CD4-positive, alpha-beta T cell (primary cell): ENCODE measurements at regions not wholly inside any gene's neighbourhood (a gene's known extent, or its start where the extent isn't known, plus 50 kb on each side); places are given as distances from the start of the nearest gene placed in this dataset.

Source experiments
- ATAC-seq: fragments of 200-7000 bp; cut with Tn5 transposase; one replicate; pipeline ENCODE4 v1.10.0; 2022; ENCODE audit warnings: mild to moderate bottlenecking; ENCODE audit not compliant: poor library complexity
- CTCF ChIA-PET: fragments of 350-600 bp; sonication (Branson Sonifier 250); formaldehyde crosslinking; loops from one replicate; lab custom pipeline; 2021; ENCODE audit warnings: antibody characterized with exemption, inconsistent platforms; lab: Charles Lee
- POLR2A ChIA-PET: fragments of 350-600 bp; sonication (Branson Sonifier 250); formaldehyde crosslinking; loops from one replicate; lab custom pipeline; 2021; ENCODE audit warnings: antibody characterized with exemption, inconsistent platforms; lab: Charles Lee
- DNase-seq, 14 experiments: peaks; one replicate each; pipeline ENCODE4 v3.0.0-alpha.2; 2013 to 2020; ENCODE audit warnings: mixed read lengths in 2 of 14
- H3K27ac ChIP-seq, 2 donors: one replicate each; pipeline versions ENCODE4 v1.5.1 to v1.7.0; 2013; ENCODE audit warnings: low read length in 2 of 2, low read depth in 1 of 2, mild to moderate bottlenecking in 1 of 2
- H3K27me3 ChIP-seq, 2 experiments: 1 replicate in 1 of 2; 2 replicates in 1 of 2; pipeline versions ENCODE4 v1.6.1 to v1.7.0; 2013; ENCODE audit warnings: low read length in 2 of 2, control low read depth in 1 of 2, mild to moderate bottlenecking in 1 of 2, moderate library complexity in 1 of 2; ENCODE audit not compliant: insufficient read depth in 2 of 2, control insufficient read depth in 1 of 2
- H3K36me3 ChIP-seq: one replicate; pipeline ENCODE4 v1.6.1; 2013; ENCODE audit warnings: low read length, control low read depth; ENCODE audit not compliant: insufficient read depth
- H3K4me1 ChIP-seq: one replicate; pipeline ENCODE4 v1.6.1; 2013; ENCODE audit warnings: low read length, control low read depth; ENCODE audit not compliant: insufficient read depth
- H3K4me3 ChIP-seq: one replicate; pipeline ENCODE4 v1.5.1; 2013; ENCODE audit warnings: mild to moderate bottlenecking, low read length, moderate library complexity
- H3K9me3 ChIP-seq, 2 experiments: 1 replicate in 1 of 2; 2 replicates in 1 of 2; pipeline versions ENCODE4 v1.6.1 to v1.7.0; 2013; ENCODE audit warnings: low read length in 2 of 2, mild to moderate bottlenecking in 2 of 2, control low read depth in 1 of 2, moderate library complexity in 1 of 2; ENCODE audit not compliant: control insufficient read depth in 1 of 2, insufficient read depth in 1 of 2
- H3K27ac Mint-ChIP-seq: one replicate; pipeline ENCODE4 v1.8.0; 2020; ENCODE audit warnings: mixed read lengths
- H3K27me3 Mint-ChIP-seq: one replicate; pipeline ENCODE4 v1.8.0; 2021; ENCODE audit warnings: mixed read lengths
- H3K36me3 Mint-ChIP-seq: one replicate; pipeline ENCODE4 v1.8.0; 2021; ENCODE audit warnings: low read depth, mixed read lengths
- H3K4me1 Mint-ChIP-seq: one replicate; pipeline ENCODE4 v1.8.0; 2021; ENCODE audit warnings: low read depth, mixed read lengths
- H3K4me3 Mint-ChIP-seq: one replicate; pipeline ENCODE4 v1.8.0; 2020; ENCODE audit warnings: mild to moderate bottlenecking, mixed read lengths
- H3K9me3 Mint-ChIP-seq: one replicate; pipeline ENCODE4 v1.8.0; 2020; ENCODE audit warnings: mixed read lengths
- CTCF ChIP-seq: fragments of 200-600 bp; IDR thresholded peaks from one replicate; pipeline ENCODE4 v1.8.0; 2022; ENCODE audit warnings: antibody characterized with exemption, mild to moderate bottlenecking
- intact Hi-C, 2 experiments: fragments of 100-400 bp; cut with DNase I in 1 of 2; cut with micrococcal nuclease in 1 of 2; formaldehyde crosslinking; loops; one replicate each; pipeline versions ENCODE4 v1.15.1 to v1.9.0; 2023 to 2025; cut with DNase I, micrococcal nuclease

- H3K36me3 ChIP-seq: no peaks in the 10 kb centered on the region
- intact Hi-C loops: loop anchor here in 1 of 2 experiments (10.0 kb wide), 3 partner anchors 668 to 1768 kb away; partner anchors contain the start of genes PPIF and TMEM254
- ATAC-seq: no peak
- no peak overlapping the region for H3K4me3 ChIP-seq
- H3K4me3 Mint-ChIP-seq: no peak overlapping the region
- H3K27ac Mint-ChIP-seq: no peak overlapping the region
- H3K4me1 ChIP-seq: peaks cover 20% of the 10 kb centered on the region
- H3K4me1 Mint-ChIP-seq: peaks cover 13% of the 10 kb centered on the region
- DNase-seq: peak in 1 of 14 experiments; percentile 16
- ChIA-PET POLR2A (no interaction called here), CTCF (no interaction called here)
- H3K27ac ChIP-seq: no peak overlapping the region
- H3K27me3 Mint-ChIP-seq: no peaks in the 10 kb centered on the region
- no peaks in the 10 kb centered on the region for H3K27me3 ChIP-seq
- no peaks in the 10 kb centered on the region for H3K9me3 Mint-ChIP-seq
- TF ChIP-seq CTCF: no peak
- no peaks in the 10 kb centered on the region for H3K36me3 Mint-ChIP-seq
- H3K9me3 ChIP-seq: no peaks in the 10 kb centered on the region
These were observed 272.7 kb downstream of the RPS24 start for GRCh38 chr10:78306358-78306757.

- ATAC-seq (no peak), DNase-seq (no peak)
- Mint-ChIP-seq H3K4me3 (no peak overlapping the region), H3K36me3 (no peaks in the 10 kb centered on the region), H3K9me3 (no peaks in the 10 kb centered on the region), H3K4me1 (peaks cover 7% of the 10 kb centered on the region), H3K27ac (no peak overlapping the region), H3K27me3 (no peaks in the 10 kb centered on the region)
- no peak for TF ChIP-seq CTCF
- ChIA-PET CTCF (no interaction called here), POLR2A (no interaction called here)
- Histone ChIP-seq H3K27ac (no peak overlapping the region), H3K27me3 (no peaks in the 10 kb centered on the region), H3K9me3 (no peaks in the 10 kb centered on the region), H3K4me3 (no peak overlapping the region), H3K36me3 (no peaks in the 10 kb centered on the region), H3K4me1 (peaks cover 8% of the 10 kb centered on the region)
- intact Hi-C loops: loop anchor here in 1 of 2 experiments (10.0 kb wide), 3 partner anchors 667 to 1767 kb away; partner anchors contain the start of genes PPIF and TMEM254
These were observed 273.9 kb downstream of the RPS24 start for GRCh38 chr10:78307576-78307975.

GRCh38 chr10:78309536-78310237, 276.0 kb downstream of the RPS24 start:
- CTCF ChIA-PET: no interaction called here
- H3K4me1 ChIP-seq: no peaks in the 10 kb centered on the region
- no peaks in the 10 kb centered on the region for H3K36me3 ChIP-seq
- DNase-seq (no peak), ATAC-seq (no peak)
- Mint-ChIP-seq H3K27me3 (no peaks in the 10 kb centered on the region), H3K4me1 (no peaks in the 10 kb centered on the region), H3K36me3 (no peaks in the 10 kb centered on the region), H3K27ac (no peak overlapping the region), H3K9me3 (no peaks in the 10 kb centered on the region), H3K4me3 (no peak overlapping the region)
- no peak overlapping the region for H3K27ac ChIP-seq
- intact Hi-C loops: loop anchor here in 1 of 2 experiments (10.0 kb wide), 3 partner anchors 665 to 1765 kb away; partner anchors contain the start of genes PPIF and TMEM254
- no peaks in the 10 kb centered on the region for H3K9me3 ChIP-seq
- H3K27me3 ChIP-seq: no peaks in the 10 kb centered on the region
- no peak for TF ChIP-seq CTCF
- H3K4me3 ChIP-seq: no peak overlapping the region
- POLR2A ChIA-PET: no interaction called here
